B cell (primary cell): ENCODE measurements at regions not wholly inside any gene's neighbourhood (a gene's known extent, or its start where the extent isn't known, plus 50 kb on each side); places are given as distances from the start of the nearest gene placed in this dataset.

Experiments
- ATAC-seq: fragments of 200-7000 bp; cut with Tn5 transposase; one replicate; pipeline ENCODE4 v1.10.0; 2021; ENCODE audit warnings: low read depth, mild to moderate bottlenecking, moderate number of reproducible peaks, moderate library complexity
- CTCF ChIA-PET: fragments of 350-600 bp; sonication (Branson Sonifier 250); formaldehyde crosslinking; loops from one replicate; lab custom pipeline; 2021; ENCODE audit warnings: antibody characterized with exemption, inconsistent platforms; lab: Charles Lee
- POLR2A ChIA-PET: fragments of 350-600 bp; sonication (Branson Sonifier 250); formaldehyde crosslinking; loops from one replicate; lab custom pipeline; 2021; ENCODE audit warnings: antibody characterized with exemption; lab: Charles Lee
- DNase-seq: peaks from one replicate; pipeline ENCODE4 v3.0.0; 2013
- H2AFZ ChIP-seq: 2 replicates; pipeline ENCODE4 v1.6.1; 2012; ENCODE audit warnings: mild to moderate bottlenecking, low read depth, low read length; ENCODE audit not compliant: insufficient read depth, poor library complexity, severe bottlenecking
- H3K27ac ChIP-seq, 2 donors: 1 replicate in 1 of 2; 2 replicates in 1 of 2; pipeline ENCODE4 v1.5.1; 2012 to 2013; ENCODE audit warnings: low read length in 2 of 2, mild to moderate bottlenecking in 2 of 2, moderate library complexity in 1 of 2
- H3K27me3 ChIP-seq, 4 experiments: fragments of 200-600 bp in 1 of 4; sonication (generic) in 1 of 4; replicated peaks in 1 of 4; 1 replicate in 2 of 4; 2 replicates in 2 of 4; pipeline versions ENCODE4 v1.6.1 to v1.7.0; 2013 to 2016; ENCODE audit warnings: low read length in 3 of 4, mild to moderate bottlenecking in 2 of 4, mixed read lengths in 1 of 4, moderate library complexity in 1 of 4; ENCODE audit not compliant: insufficient read depth in 4 of 4, control insufficient read depth in 3 of 4; ENCODE audit errors: control extremely low read depth in 1 of 4
- H3K36me3 ChIP-seq, 2 experiments: replicated peaks in 1 of 2; 1 replicate in 1 of 2; 2 replicates in 1 of 2; pipeline versions ENCODE4 v1.6.1 to v1.7.1; 2013; ENCODE audit warnings: low read length in 1 of 2; ENCODE audit not compliant: insufficient read depth in 2 of 2, control insufficient read depth in 1 of 2; ENCODE audit errors: control extremely low read depth in 1 of 2, extremely low read depth in 1 of 2
- H3K4me1 ChIP-seq, 2 donors: fragments of 200-600 bp in 1 of 2; sonication (generic) in 1 of 2; 1 replicate in 1 of 2; 2 replicates in 1 of 2; pipeline versions ENCODE4 v1.5.1 to v1.6.1; 2013 to 2017; ENCODE audit warnings: low read length in 2 of 2; ENCODE audit not compliant: control insufficient read depth in 2 of 2, insufficient read depth in 2 of 2
- H3K4me2 ChIP-seq: replicated peaks from 2 replicates; pipeline ENCODE3; 2012; ENCODE audit warnings: mild to moderate bottlenecking, low read depth, low read length; ENCODE audit not compliant: poor library complexity, severe bottlenecking
- H3K4me3 ChIP-seq, 5 experiments: fragments of 200-600 bp in 1 of 5; sonication (generic) in 1 of 5; 1 replicate in 3 of 5; 2 replicates in 2 of 5; pipeline versions ENCODE4 v1.5.1 to v1.7.0; 2011 to 2016; ENCODE audit warnings: low read length in 4 of 5, mild to moderate bottlenecking in 4 of 5, low read depth in 2 of 5, control low read depth in 1 of 5, moderate library complexity in 1 of 5; ENCODE audit not compliant: insufficient read depth in 1 of 5; ENCODE audit errors: control extremely low read depth in 1 of 5, extremely low read depth in 1 of 5
- H3K79me2 ChIP-seq: fragments of 200-600 bp; sonication (generic); one replicate; pipeline ENCODE4 v1.6.0; 2016; ENCODE audit warnings: low read length; ENCODE audit not compliant: control insufficient read depth, insufficient read depth
- H3K9ac ChIP-seq: fragments of 200-600 bp; sonication (generic); 2 replicates; pipeline ENCODE4 v1.6.1; 2017; ENCODE audit warnings: mild to moderate bottlenecking, low read length, moderate library complexity
- H3K9me3 ChIP-seq, 3 donors: one replicate each; pipeline versions ENCODE4 v1.6.1 to v1.7.1; 2013; ENCODE audit warnings: low read length in 2 of 3; ENCODE audit not compliant: control insufficient read depth in 2 of 3, insufficient read depth in 1 of 3; ENCODE audit errors: control extremely low read depth in 1 of 3
- H4K20me1 ChIP-seq: 2 replicates; pipeline ENCODE4 v1.6.0; 2012; ENCODE audit warnings: mild to moderate bottlenecking, low read length; ENCODE audit not compliant: insufficient read depth, control insufficient read depth, poor library complexity, severe bottlenecking
- H3K27ac Mint-ChIP-seq: one replicate; pipeline ENCODE4 v1.8.0; 2021; ENCODE audit warnings: mixed read lengths
- H3K27me3 Mint-ChIP-seq: one replicate; pipeline ENCODE4 v1.8.0; 2021; ENCODE audit warnings: mixed read lengths
- H3K4me1 Mint-ChIP-seq: one replicate; pipeline ENCODE4 v1.8.0; 2021; ENCODE audit warnings: mixed read lengths
- H3K4me3 Mint-ChIP-seq: one replicate; pipeline ENCODE4 v1.8.0; 2021; ENCODE audit warnings: mixed read lengths
- H3K9me3 Mint-ChIP-seq: one replicate; pipeline ENCODE4 v1.8.0; 2022; ENCODE audit warnings: mixed read lengths; ENCODE audit not compliant: insufficient read depth
- CTCF ChIP-seq: fragments of 200-600 bp; IDR thresholded peaks from one replicate; pipeline ENCODE4 v1.8.0; 2022; ENCODE audit warnings: antibody characterized with exemption, mild to moderate bottlenecking
- EZH2 ChIP-seq: IDR thresholded peaks from 2 replicates; pipeline ENCODE4 v1.6.1; 2012; ENCODE audit warnings: borderline replicate concordance, low read depth, mild to moderate bottlenecking, moderate library complexity, low read length; ENCODE audit not compliant: insufficient read depth, poor library complexity, severe bottlenecking
- WGBS: methylation state at CpG from one replicate; pipeline ENCODE4 v1.1.5; 2013; ENCODE audit warnings: missing lambda C conversion rate; ENCODE audit not compliant: insufficient coverage; 5-methylcytosine and 5-hydroxymethylcytosine counted together
- intact Hi-C: fragments of 100-400 bp; cut with micrococcal nuclease; formaldehyde crosslinking; loops from one replicate; pipeline ENCODE4 v1.10.0; 2022

GRCh38 chr22:44383064-44383575 is 70.4 kb upstream of the SHISAL1 start:
- DNase-seq (no peak), ATAC-seq (no peak)
- Histone ChIP-seq H3K4me1 (no peaks in the 10 kb centered on the region), H3K9ac (no peak overlapping the region), H3K79me2 (no peaks in the 10 kb centered on the region), H4K20me1 (no peaks in the 10 kb centered on the region), H3K27me3 (peaks cover 0 to 5% (median 0%) of the 10 kb centered on the region in 4 experiments), H3K4me2 (no peak overlapping the region), H3K36me3 (no peaks in the 10 kb centered on the region), H2AFZ (no peak overlapping the region), H3K9me3 (peaks cover 0 to 4% (median 0%) of the 10 kb centered on the region in 3 donors), H3K27ac (no peak overlapping the region), H3K4me3 (no peak overlapping the region)
- WGBS = 74% methylated on average over 6 of the region's 6 CpGs
- intact Hi-C loops = no loop called here
- peaks cover 30% of the 10 kb centered on the region for H3K27me3 Mint-ChIP-seq
- H3K27ac Mint-ChIP-seq = no peak overlapping the region
- ChIA-PET POLR2A (no interaction called here), CTCF (no interaction called here)
- TF ChIP-seq EZH2 = no peak
- TF ChIP-seq CTCF = no peak
- H3K4me1 Mint-ChIP-seq = no peaks in the 10 kb centered on the region
- peaks cover 2% of the 10 kb centered on the region for H3K9me3 Mint-ChIP-seq
- no peak overlapping the region for H3K4me3 Mint-ChIP-seq

DNA sequence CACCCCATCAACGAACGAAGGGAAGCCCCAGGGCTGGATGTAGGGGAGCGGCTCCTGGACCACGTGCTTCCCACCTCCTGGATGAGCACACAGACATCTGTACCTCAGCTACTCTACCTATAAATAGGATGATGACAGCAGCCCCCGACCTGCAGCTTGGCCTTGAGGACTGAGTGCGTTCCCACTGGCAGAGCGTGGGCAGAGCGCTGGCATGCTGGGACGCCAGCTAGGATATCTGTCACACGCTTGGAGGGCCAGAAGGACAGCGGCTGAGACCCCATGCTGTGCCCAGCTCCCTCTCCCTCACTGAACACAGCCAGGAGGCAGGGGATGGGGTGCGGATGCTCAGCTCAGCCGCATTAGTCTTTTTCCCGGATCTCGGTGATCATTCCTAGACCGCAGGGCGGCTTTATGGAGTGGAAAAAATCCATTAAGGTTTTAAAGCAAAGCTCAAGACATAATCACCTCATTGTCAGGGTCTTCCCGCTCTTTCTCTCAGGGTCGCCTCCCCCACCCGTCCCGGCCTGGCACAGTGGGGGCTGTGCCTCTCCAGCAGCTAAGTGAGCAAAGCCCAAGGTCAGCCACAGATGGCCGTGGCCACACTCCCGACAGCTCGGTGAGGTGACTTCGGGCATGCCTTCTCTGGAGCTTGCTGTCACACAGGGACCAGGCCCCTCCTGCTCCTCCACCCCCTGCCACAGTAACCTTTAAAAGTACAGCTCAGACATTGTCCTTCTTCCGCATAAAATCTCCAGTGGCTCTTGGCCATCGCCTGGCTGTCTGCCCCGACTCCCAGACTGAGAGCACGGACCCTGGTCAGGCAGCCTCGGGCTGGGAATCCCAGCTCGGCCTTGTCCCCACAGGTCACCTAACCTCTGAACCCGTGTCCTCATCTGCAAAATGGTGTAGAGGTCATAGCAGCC is 69.6 kb upstream of the SHISAL1 start:
- Histone ChIP-seq H3K4me1 (no peaks in the 10 kb centered on the region), H3K27ac (no peak overlapping the region), H3K27me3 (peaks cover 0 to 3% (median 0%) of the 10 kb centered on the region in 4 experiments), H4K20me1 (no peaks in the 10 kb centered on the region), H3K9me3 (peaks cover 0 to 4% (median 0%) of the 10 kb centered on the region in 3 donors), H3K9ac (no peak overlapping the region), H3K36me3 (no peaks in the 10 kb centered on the region), H3K79me2 (no peaks in the 10 kb centered on the region), H2AFZ (no peak overlapping the region), H3K4me3 (no peak overlapping the region), H3K4me2 (no peak overlapping the region)
- no peak overlapping the region for H3K4me3 Mint-ChIP-seq
- ChIA-PET POLR2A (no interaction called here), CTCF (no interaction called here)
- ATAC-seq (no peak), DNase-seq (no peak)
- H3K27me3 Mint-ChIP-seq = peaks cover 27% of the 10 kb centered on the region
- peaks cover 2% of the 10 kb centered on the region for H3K9me3 Mint-ChIP-seq
- TF ChIP-seq CTCF (no peak), EZH2 (no peak)
- 87% methylated on average over 24 of the region's 32 CpGs for WGBS
- intact Hi-C loops = no loop called here
- H3K4me1 Mint-ChIP-seq = no peaks in the 10 kb centered on the region
- no peak overlapping the region for H3K27ac Mint-ChIP-seq
